ENCODE measurements at regions not wholly inside any gene's neighbourhood (a gene's known extent, or its start where the extent isn't known, plus 50 kb on each side); places are given as distances from the start of the nearest gene placed in this dataset.

- Histone ChIP-seq H3K4me1 (no peaks in the 10 kb centered on the region), H3K9me3 (no peaks in the 10 kb centered on the region), H3K27me3 (no peaks in the 10 kb centered on the region), H3K36me3 (no peaks in the 10 kb centered on the region), H3K27ac (no peak overlapping the region), H3K4me3 (no peak overlapping the region)
- DNase-seq: no peak
- no peak for TF ChIP-seq POLR2A (IDR thresholded peaks at IDR 0.05)
- TF ChIP-seq CTCF (IDR thresholded peaks at IDR 0.05): no peak
- intact Hi-C loops (cut with DNase I; ENCODE audit: low total_unique reads): no loop called here
These were observed 50.9 kb upstream of the CDCA7L start for GRCh38 chr7:21996641-21997040.
